ENCODE measurements at regions not wholly inside any gene's neighbourhood (a gene's known extent, or its start where the extent isn't known, plus 50 kb on each side); places are given as distances from the start of the nearest gene placed in this dataset.
"Not testable (repeated sequence)": the region's sequence is repeated elsewhere in the genome, so short reads cannot be mapped to it uniquely, and the experiment has no call there.

- no peak for TF ChIP-seq CTCF (IDR thresholded peaks at IDR 0.05; ENCODE audit: control extremely low read depth, extremely low read depth, low read depth, missing control alignments)
- ChIA-PET CTCF (no interaction called here), POLR2A (no interaction called here)
- no peak for DNase-seq (ENCODE audit: extremely low spot score)
Measured at GRCh38 chr1:60251426-60251825, 177.9 kb upstream of the C1orf87 start.

- POLR2A ChIA-PET; DNase-seq (ENCODE audit: extremely low spot score); CTCF ChIA-PET: not testable (repeated sequence)
Measured at GRCh38 chr1:60247467-60247866, 173.9 kb upstream of the C1orf87 start.

GRCh38 chr1:60245324-60245723 lies 171.8 kb upstream of the C1orf87 start:
- CTCF ChIA-PET: no interaction called here
- no peak for TF ChIP-seq CTCF (IDR thresholded peaks at IDR 0.05; ENCODE audit: control extremely low read depth, extremely low read depth, low read depth, missing control alignments)
- DNase-seq (ENCODE audit: extremely low spot score): no peak
- POLR2A ChIA-PET: no interaction called here

- no peak for TF ChIP-seq CTCF (IDR thresholded peaks at IDR 0.05; ENCODE audit: control extremely low read depth, extremely low read depth, low read depth, missing control alignments)
- no peak for DNase-seq (ENCODE audit: extremely low spot score)
- ChIA-PET POLR2A (no interaction called here), CTCF (no interaction called here)
Measured at GRCh38 chr1:60244906-60245305, 171.3 kb upstream of the C1orf87 start.

- ChIA-PET POLR2A (no interaction called here), CTCF (no interaction called here)
- no peak for DNase-seq (ENCODE audit: extremely low spot score)
- no peak for TF ChIP-seq CTCF (IDR thresholded peaks at IDR 0.05; ENCODE audit: control extremely low read depth, extremely low read depth, low read depth, missing control alignments)
Measured at GRCh38 chr1:60235275-60235674, 161.7 kb upstream of the C1orf87 start.

- no peak for DNase-seq (ENCODE audit: extremely low spot score)
- CTCF ChIA-PET: interaction anchor here (1.2 kb wide), 2 partner anchors 8 to 31 kb away, joined by 3 read pairs; no protein-coding TSS in a partner anchor
- no peak for TF ChIP-seq CTCF (IDR thresholded peaks at IDR 0.05; ENCODE audit: control extremely low read depth, extremely low read depth, low read depth, missing control alignments)
- POLR2A ChIA-PET: no interaction called here
Measured at GRCh38 chr1:60234776-60235175, 161.2 kb upstream of the C1orf87 start.

GRCh38 chr1:60229821-60230220 lies 156.3 kb upstream of the C1orf87 start:
- CTCF ChIA-PET: no interaction called here
- no peak for TF ChIP-seq CTCF (IDR thresholded peaks at IDR 0.05; ENCODE audit: control extremely low read depth, extremely low read depth, low read depth, missing control alignments)
- POLR2A ChIA-PET: no interaction called here
- no peak for DNase-seq (ENCODE audit: extremely low spot score)
